T-helper 2 cell treated with Interferon-gamma antibody and Interleukin-4, amounts not matched to agents 5 μg/mL and 100 μg/mL, for 36 hours (primary cell): ENCODE measurements at regions not wholly inside any gene's neighbourhood (a gene's known extent, or its start where the extent isn't known, plus 50 kb on each side); places are given as distances from the start of the nearest gene placed in this dataset.

Experiments
- DNase-seq: peaks from one replicate; pipeline ENCODE4 v3.0.0; 2021; ENCODE audit warnings: low spot score
- H3K27ac Mint-ChIP-seq: one replicate; pipeline ENCODE4 v1.8.0; 2021; ENCODE audit warnings: mild to moderate bottlenecking, mixed read lengths
- H3K27me3 Mint-ChIP-seq: one replicate; pipeline ENCODE4 v1.8.0; 2021; ENCODE audit warnings: low read depth, mixed read lengths
- H3K36me3 Mint-ChIP-seq: one replicate; pipeline ENCODE4 v1.8.0; 2021; ENCODE audit warnings: low read depth, mixed read lengths
- H3K4me1 Mint-ChIP-seq: one replicate; pipeline ENCODE4 v1.8.0; 2021; ENCODE audit warnings: low read depth, mixed read lengths
- H3K4me3 Mint-ChIP-seq: one replicate; pipeline ENCODE4 v1.8.0; 2022; ENCODE audit warnings: mild to moderate bottlenecking, moderate library complexity, mixed read lengths
- H3K9me3 Mint-ChIP-seq: one replicate; pipeline ENCODE4 v1.8.0; 2021; ENCODE audit warnings: mixed read lengths

GRCh38 chr2:6025391-6025790 is 333.2 kb downstream of the SOX11 start:
- Mint-ChIP-seq H3K27me3 (no peaks in the 10 kb centered on the region), H3K4me3 (no peak overlapping the region), H3K9me3 (no peaks in the 10 kb centered on the region)

GRCh38 chr2:6027066-6027465 is 334.9 kb downstream of the SOX11 start:
- Mint-ChIP-seq H3K27me3 (no peaks in the 10 kb centered on the region), H3K4me1 (no peaks in the 10 kb centered on the region), H3K27ac (no peak overlapping the region)

More at GRCh38 chr2:6025391-6025790, 333.2 kb downstream of the SOX11 start:
- Mint-ChIP-seq H3K27ac (no peak overlapping the region), H3K4me1 (no peaks in the 10 kb centered on the region), H3K36me3 (no peaks in the 10 kb centered on the region)
- no peak for DNase-seq

DNA sequence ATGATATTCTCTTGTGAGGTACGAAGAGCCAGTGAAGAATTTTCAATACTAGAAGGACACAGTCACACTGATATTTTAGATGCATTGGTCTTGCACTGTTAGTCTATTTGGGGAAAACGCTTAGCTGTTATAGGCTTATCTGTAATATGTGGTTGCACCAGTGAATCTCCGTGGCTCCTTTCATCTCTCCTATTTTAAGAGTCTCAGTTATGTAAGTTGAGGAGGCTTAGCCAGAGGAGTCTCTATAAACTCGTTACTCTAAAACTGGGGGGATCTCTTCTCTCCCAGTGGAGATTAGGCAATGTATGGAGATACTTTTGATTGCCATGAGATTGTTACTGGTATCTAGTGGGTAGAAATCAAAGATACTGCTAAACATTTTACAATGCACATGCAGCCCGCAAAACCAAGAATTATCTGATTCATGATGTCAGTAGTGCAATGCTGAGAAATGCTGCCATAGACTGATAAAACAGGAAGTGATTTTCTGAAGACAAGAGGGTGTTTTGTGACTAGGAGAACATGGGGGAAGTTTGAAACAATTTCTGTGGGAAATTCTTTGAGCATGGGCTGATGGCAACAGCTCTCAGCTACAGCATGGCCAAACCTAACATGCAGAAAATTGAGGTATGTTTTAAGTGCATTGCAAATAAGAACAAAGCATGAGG is 339.1 kb downstream of the SOX11 start:
- H3K9me3 Mint-ChIP-seq: no peaks in the 10 kb centered on the region
- no peaks in the 10 kb centered on the region for H3K36me3 Mint-ChIP-seq
- no peak for DNase-seq
- no peak overlapping the region for H3K4me3 Mint-ChIP-seq
- no peaks in the 10 kb centered on the region for H3K27me3 Mint-ChIP-seq
- H3K27ac Mint-ChIP-seq: no peak overlapping the region
- no peaks in the 10 kb centered on the region for H3K4me1 Mint-ChIP-seq

More at GRCh38 chr2:6027066-6027465, 334.9 kb downstream of the SOX11 start:
- Mint-ChIP-seq H3K4me3 (no peak overlapping the region), H3K36me3 (no peaks in the 10 kb centered on the region), H3K9me3 (no peaks in the 10 kb centered on the region)
- DNase-seq: no peak

GRCh38 chr2:6036211-6036610 is 344.0 kb downstream of the SOX11 start:
- no peak overlapping the region for H3K4me3 Mint-ChIP-seq
- H3K9me3 Mint-ChIP-seq: no peaks in the 10 kb centered on the region
- no peaks in the 10 kb centered on the region for H3K27me3 Mint-ChIP-seq
- H3K4me1 Mint-ChIP-seq: no peaks in the 10 kb centered on the region
- DNase-seq: no peak
- no peaks in the 10 kb centered on the region for H3K36me3 Mint-ChIP-seq
- H3K27ac Mint-ChIP-seq: no peak overlapping the region

- Mint-ChIP-seq H3K9me3 (peaks cover 20% of the 10 kb centered on the region), H3K4me1 (no peaks in the 10 kb centered on the region)
Measured at GRCh38 chr2:6043238-6043637, 351.1 kb downstream of the SOX11 start.

GRCh38 chr2:6052649-6053048 is 360.5 kb downstream of the SOX11 start:
- Mint-ChIP-seq H3K4me1 (no peaks in the 10 kb centered on the region), H3K9me3 (peaks cover 5% of the 10 kb centered on the region), H3K27ac (no peak overlapping the region), H3K27me3 (no peaks in the 10 kb centered on the region), H3K4me3 (no peak overlapping the region), H3K36me3 (no peaks in the 10 kb centered on the region)
- no peak for DNase-seq

More at GRCh38 chr2:6043238-6043637, 351.1 kb downstream of the SOX11 start:
- H3K4me3 Mint-ChIP-seq: no peak overlapping the region
- H3K36me3 Mint-ChIP-seq: no peaks in the 10 kb centered on the region
- no peak overlapping the region for H3K27ac Mint-ChIP-seq
- H3K27me3 Mint-ChIP-seq: no peaks in the 10 kb centered on the region
- DNase-seq: no peak

- Mint-ChIP-seq H3K4me3 (no peak overlapping the region), H3K36me3 (no peaks in the 10 kb centered on the region), H3K4me1 (no peaks in the 10 kb centered on the region), H3K27ac (no peak overlapping the region), H3K27me3 (no peaks in the 10 kb centered on the region), H3K9me3 (peaks cover 3% of the 10 kb centered on the region)
- DNase-seq: no peak
Measured at GRCh38 chr2:6053743-6054142, 361.6 kb downstream of the SOX11 start.

DNA sequence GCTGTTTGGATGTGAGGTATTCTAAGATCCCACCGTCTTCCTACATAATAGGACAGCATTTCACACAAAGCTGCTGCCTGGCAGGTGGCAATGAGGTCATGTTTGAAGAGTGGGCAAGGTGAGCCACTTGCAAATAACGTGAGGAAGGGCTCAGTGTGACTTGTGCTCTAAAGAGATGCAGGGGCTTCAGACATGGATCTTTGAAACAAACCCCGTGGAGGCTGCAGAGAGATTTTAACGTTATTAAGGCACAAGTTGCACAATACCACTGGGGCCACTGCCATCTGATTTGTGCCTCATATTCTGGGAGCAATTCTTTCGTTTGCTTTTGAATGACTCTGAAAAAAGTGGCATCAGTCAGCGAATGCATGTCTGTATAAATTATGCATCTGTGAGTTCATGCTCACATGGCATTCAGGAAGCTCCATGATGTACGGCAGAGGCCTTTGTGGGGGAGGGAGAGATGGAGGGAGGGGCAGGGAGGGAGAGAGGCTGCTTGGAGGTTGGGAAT is 362.0 kb downstream of the SOX11 start:
- DNase-seq: no peak
- Mint-ChIP-seq H3K4me3 (no peak overlapping the region), H3K27me3 (no peaks in the 10 kb centered on the region), H3K36me3 (no peaks in the 10 kb centered on the region), H3K27ac (no peak overlapping the region), H3K4me1 (no peaks in the 10 kb centered on the region), H3K9me3 (peaks cover 3% of the 10 kb centered on the region)

DNA sequence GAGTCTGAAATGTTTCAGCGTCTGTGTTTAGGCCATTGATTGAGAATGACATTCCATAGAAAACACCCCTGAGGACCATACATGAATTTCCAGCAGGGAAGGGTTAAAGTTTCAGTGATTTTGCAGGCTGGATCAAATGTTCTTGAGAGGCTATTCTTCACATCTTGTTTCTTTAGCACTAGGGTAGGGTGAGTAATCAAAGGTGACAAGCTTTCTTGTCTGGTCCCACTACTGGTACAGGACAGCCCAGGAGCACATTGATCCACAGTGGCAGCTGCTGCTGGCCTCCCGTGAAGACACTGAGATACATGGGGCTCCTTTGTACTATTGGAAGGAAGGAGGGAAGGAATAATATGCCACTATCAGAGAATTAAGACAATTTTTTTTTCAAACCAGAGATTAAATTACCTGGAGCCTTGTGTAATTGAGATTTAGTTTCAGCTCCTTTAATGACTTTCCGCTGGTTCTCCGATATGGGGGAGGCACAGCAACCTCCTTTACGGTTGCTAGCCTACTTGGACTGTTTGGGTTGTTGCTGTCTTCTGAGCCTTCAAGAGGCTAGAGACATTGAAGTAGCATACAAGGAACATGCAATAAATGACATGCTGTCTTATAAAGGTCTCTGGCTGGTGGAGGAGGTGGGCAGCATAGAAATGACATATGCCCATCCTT is 368.9 kb downstream of the SOX11 start:
- no peak for DNase-seq
- H3K27me3 Mint-ChIP-seq: no peaks in the 10 kb centered on the region
- H3K9me3 Mint-ChIP-seq: no peaks in the 10 kb centered on the region
- no peak overlapping the region for H3K4me3 Mint-ChIP-seq
- no peaks in the 10 kb centered on the region for H3K4me1 Mint-ChIP-seq
- no peak overlapping the region for H3K27ac Mint-ChIP-seq
- H3K36me3 Mint-ChIP-seq: no peaks in the 10 kb centered on the region

- H3K27me3 Mint-ChIP-seq: no peaks in the 10 kb centered on the region
- no peaks in the 10 kb centered on the region for H3K9me3 Mint-ChIP-seq
- no peak overlapping the region for H3K4me3 Mint-ChIP-seq
- H3K4me1 Mint-ChIP-seq: no peaks in the 10 kb centered on the region
- H3K27ac Mint-ChIP-seq: no peak overlapping the region
- no peak for DNase-seq
- no peaks in the 10 kb centered on the region for H3K36me3 Mint-ChIP-seq
Measured at GRCh38 chr2:6064757-6065156, 372.6 kb downstream of the SOX11 start.

- no peak overlapping the region for H3K27ac Mint-ChIP-seq
- no peaks in the 10 kb centered on the region for H3K36me3 Mint-ChIP-seq
- no peaks in the 10 kb centered on the region for H3K4me1 Mint-ChIP-seq
- H3K4me3 Mint-ChIP-seq: no peak overlapping the region
- DNase-seq: no peak
- H3K9me3 Mint-ChIP-seq: no peaks in the 10 kb centered on the region
- no peaks in the 10 kb centered on the region for H3K27me3 Mint-ChIP-seq
Measured at GRCh38 chr2:6065703-6066102, 373.5 kb downstream of the SOX11 start.

GRCh38 chr2:6067089-6067488 is 374.9 kb downstream of the SOX11 start:
- no peaks in the 10 kb centered on the region for H3K27me3 Mint-ChIP-seq
- no peak overlapping the region for H3K4me3 Mint-ChIP-seq
- H3K9me3 Mint-ChIP-seq: no peaks in the 10 kb centered on the region
- no peaks in the 10 kb centered on the region for H3K4me1 Mint-ChIP-seq
- no peak overlapping the region for H3K27ac Mint-ChIP-seq
- DNase-seq: no peak
- H3K36me3 Mint-ChIP-seq: no peaks in the 10 kb centered on the region

DNA sequence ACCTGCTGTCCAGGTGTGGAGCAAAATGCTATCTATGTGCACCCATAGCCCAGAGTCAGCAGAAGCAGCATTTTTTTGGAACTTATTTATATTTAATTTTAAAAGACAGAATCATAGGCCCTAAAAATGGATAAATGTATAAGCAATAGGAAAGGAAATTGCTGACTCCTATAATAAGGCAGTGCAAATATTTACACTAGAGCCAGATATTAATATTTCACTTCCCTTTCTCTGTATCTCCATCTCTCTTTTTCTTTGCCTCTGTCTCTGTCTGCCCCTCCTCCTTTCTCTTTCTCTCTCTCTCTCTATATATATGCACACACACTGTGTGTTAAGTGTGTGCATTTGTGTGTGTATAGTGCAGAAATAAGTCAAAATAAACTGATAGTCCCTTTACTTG is 375.6 kb downstream of the SOX11 start:
- Mint-ChIP-seq H3K27me3 (no peaks in the 10 kb centered on the region), H3K4me3 (no peak overlapping the region), H3K27ac (no peak overlapping the region), H3K4me1 (no peaks in the 10 kb centered on the region), H3K9me3 (no peaks in the 10 kb centered on the region), H3K36me3 (no peaks in the 10 kb centered on the region)
- no peak for DNase-seq

DNA sequence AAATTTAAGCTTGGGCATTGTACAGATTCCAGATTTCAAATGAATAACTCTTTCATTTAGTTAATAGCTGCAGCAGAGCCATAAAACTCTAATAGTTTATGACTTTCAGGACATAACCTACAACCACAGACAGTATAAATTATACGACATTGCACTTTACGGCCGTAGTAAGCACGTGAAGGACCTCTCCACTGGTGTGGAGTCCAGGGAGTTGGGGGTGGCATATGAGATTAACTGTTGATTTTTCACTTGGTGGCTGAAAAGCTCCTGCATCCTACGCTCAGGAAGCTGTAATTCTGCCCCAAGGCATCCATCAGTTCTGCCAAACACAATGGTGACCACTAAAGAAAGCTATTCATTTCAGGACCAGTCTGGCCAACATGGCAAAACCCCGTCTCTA is 376.2 kb downstream of the SOX11 start:
- no peak overlapping the region for H3K27ac Mint-ChIP-seq
- DNase-seq: no peak
- no peaks in the 10 kb centered on the region for H3K4me1 Mint-ChIP-seq
- no peaks in the 10 kb centered on the region for H3K9me3 Mint-ChIP-seq
- no peak overlapping the region for H3K4me3 Mint-ChIP-seq
- H3K36me3 Mint-ChIP-seq: no peaks in the 10 kb centered on the region
- no peaks in the 10 kb centered on the region for H3K27me3 Mint-ChIP-seq
